HG03432 (cell line): ENCODE measurements at regions not wholly inside any gene's neighbourhood (a gene's known extent, or its start where the extent isn't known, plus 50 kb on each side); places are given as distances from the start of the nearest gene placed in this dataset.
A peak's percentile ranks its signal among the peaks of the same experiment; 100 is the strongest.

ENCODE experiments used
- ATAC-seq: cut with Tn5 transposase; IDR thresholded peaks from one replicate; pipeline ENCODE4 v1.9.1; 2021; ENCODE audit warnings: mild to moderate bottlenecking, moderate library complexity; ENCODE audit not compliant: unreplicated experiment

GRCh38 chr11:29368126-29368525, 648.7 kb downstream of the KCNA4 start:
- ATAC-seq = no peak

GRCh38 chr11:29364006-29364405, 652.8 kb downstream of the KCNA4 start:
- no peak for ATAC-seq

- ATAC-seq = no peak
Measured at GRCh38 chr11:29361369-29361768, 655.5 kb downstream of the KCNA4 start.

- ATAC-seq = no peak
Measured at GRCh38 chr11:29353833-29354232, 663.0 kb downstream of the KCNA4 start.

- no peak for ATAC-seq
Measured at GRCh38 chr11:29352273-29352795, 664.5 kb downstream of the KCNA4 start.

GRCh38 chr11:29351301-29351873, 665.4 kb downstream of the KCNA4 start:
- no peak for ATAC-seq

GRCh38 chr11:29343465-29344333, 673.1 kb downstream of the KCNA4 start:
- peak; percentile 98 for ATAC-seq

GRCh38 chr11:29336727-29337575, 679.9 kb downstream of the KCNA4 start:
- no peak for ATAC-seq

- ATAC-seq = no peak
Measured at GRCh38 chr11:29334776-29335130, 682.1 kb downstream of the KCNA4 start.

GRCh38 chr11:29333993-29334775, 682.6 kb downstream of the KCNA4 start:
- peak; percentile 93 for ATAC-seq

GRCh38 chr11:29331451-29332010, 685.3 kb downstream of the KCNA4 start:
- no peak for ATAC-seq

- peak; percentile 55 for ATAC-seq
Measured at GRCh38 chr11:29328961-29329441, 687.8 kb downstream of the KCNA4 start.

- ATAC-seq = no peak
Measured at GRCh38 chr11:29327891-29328290, 688.9 kb downstream of the KCNA4 start.

- ATAC-seq = no peak
Measured at GRCh38 chr11:29326757-29327156, 690.1 kb downstream of the KCNA4 start.

- no peak for ATAC-seq
Measured at GRCh38 chr11:29324328-29324727, 692.5 kb downstream of the KCNA4 start.

- no peak for ATAC-seq
Measured at GRCh38 chr11:29321293-29322132, 695.3 kb downstream of the KCNA4 start.

- no peak for ATAC-seq
Measured at GRCh38 chr11:29320196-29320595, 696.6 kb downstream of the KCNA4 start.

- ATAC-seq = no peak
Measured at GRCh38 chr11:29319210-29319609, 697.6 kb downstream of the KCNA4 start.

- no peak for ATAC-seq
Measured at GRCh38 chr11:29318134-29318845, 698.5 kb downstream of the KCNA4 start.
